DLD1 (cell line): ENCODE measurements at regions not wholly inside any gene's neighbourhood (a gene's known extent, or its start where the extent isn't known, plus 50 kb on each side); places are given as distances from the start of the nearest gene placed in this dataset.

Source experiments
- in situ Hi-C: cut with HindIII; loops from 2 replicates; pipeline ENCODE4 v1.10.0; 2017; ENCODE audit warnings: low sequenced_read_pairs

GRCh38 chr20:1845163-1845523 is 50.1 kb upstream of the SIRPA start:
- in situ Hi-C loops = loop anchor here (10.0 kb wide), 1 partner anchor 130 kb away; no protein-coding TSS in a partner anchor

GRCh38 chr20:1844325-1845162 is 50.7 kb upstream of the SIRPA start:
- in situ Hi-C loops = loop anchor here (10.0 kb wide), 1 partner anchor 130 kb away; no protein-coding TSS in a partner anchor

GRCh38 chr20:1842281-1842680 is 52.9 kb upstream of the SIRPA start:
- in situ Hi-C loops = loop anchor here (10.0 kb wide), 1 partner anchor 133 kb away; no protein-coding TSS in a partner anchor

GRCh38 chr20:1841554-1842140 is 53.6 kb upstream of the SIRPA start:
- in situ Hi-C loops = loop anchor here (10.0 kb wide), 1 partner anchor 133 kb away; no protein-coding TSS in a partner anchor

- in situ Hi-C loops = loop anchor here (10.0 kb wide), 1 partner anchor 134 kb away; no protein-coding TSS in a partner anchor
Observed at GRCh38 chr20:1840817-1841553, 54.2 kb upstream of the SIRPA start.

GRCh38 chr20:1839376-1840317 is 55.6 kb upstream of the SIRPA start:
- in situ Hi-C loops = loop anchor here (10.0 kb wide), 1 partner anchor 135 kb away; no protein-coding TSS in a partner anchor

- in situ Hi-C loops = no loop called here
Observed at GRCh38 chr20:1838556-1839279, 56.5 kb upstream of the SIRPA start.

GRCh38 chr20:1835186-1836035 is 59.8 kb upstream of the SIRPA start:
- in situ Hi-C loops = no loop called here

GRCh38 chr20:1833728-1834726 is 61.2 kb upstream of the SIRPA start:
- in situ Hi-C loops = no loop called here

GRCh38 chr20:1833216-1833615 is 62.0 kb upstream of the SIRPA start:
- in situ Hi-C loops = no loop called here

- in situ Hi-C loops = no loop called here
Observed at GRCh38 chr20:1832634-1833033, 62.6 kb upstream of the SIRPA start.

- in situ Hi-C loops = no loop called here
Observed at GRCh38 chr20:1831606-1832005, 63.6 kb upstream of the SIRPA start.

- in situ Hi-C loops = no loop called here
Observed at GRCh38 chr20:1831096-1831495, 64.1 kb upstream of the SIRPA start.

- in situ Hi-C loops = no loop called here
Observed at GRCh38 chr20:1830240-1830639, 65.0 kb upstream of the SIRPA start.

GRCh38 chr20:1829531-1829930 is 65.7 kb upstream of the SIRPA start:
- in situ Hi-C loops = no loop called here

GRCh38 chr20:1828786-1829131 is 66.4 kb upstream of the SIRPA start:
- in situ Hi-C loops = no loop called here

- in situ Hi-C loops = no loop called here
Observed at GRCh38 chr20:1827974-1828785, 67.0 kb upstream of the SIRPA start.
